Astrocyte (in vitro differentiated cells and primary cell): ENCODE measurements at regions not wholly inside any gene's neighbourhood (a gene's known extent, or its start where the extent isn't known, plus 50 kb on each side); places are given as distances from the start of the nearest gene placed in this dataset.

Experiments used
- DNase-seq: peaks from one replicate; pipeline ENCODE4 v3.0.0-alpha.2; 2010; ENCODE audit warnings: low read depth
- FAIRE-seq: peaks from 2 replicates; lab custom pipeline; 2011; peaks lifted over from hg19 to GRCh38; lab: Jason Lieb, UNC
- H2AFZ ChIP-seq: 2 replicates; pipeline ENCODE4 v1.6.0; 2012; ENCODE audit warnings: low read depth, low read length, inconsistent platforms
- H3K27ac ChIP-seq: 2 replicates; pipeline ENCODE4 v1.5.1; 2011; ENCODE audit warnings: low read depth, low read length, inconsistent platforms
- H3K27me3 ChIP-seq: 2 replicates; pipeline ENCODE4 v1.6.0; 2011; ENCODE audit warnings: low read length, inconsistent platforms; ENCODE audit not compliant: insufficient read depth
- H3K36me3 ChIP-seq: 2 replicates; pipeline ENCODE4 v1.5.1; 2011; ENCODE audit warnings: low read length, inconsistent platforms; ENCODE audit not compliant: insufficient read depth
- H3K4me1 ChIP-seq: 2 replicates; pipeline ENCODE4 v1.5.1; 2011; ENCODE audit warnings: low read length, inconsistent platforms; ENCODE audit not compliant: insufficient read depth
- H3K4me2 ChIP-seq: 2 replicates; pipeline ENCODE4 v1.6.0; 2012; ENCODE audit warnings: low read length, inconsistent platforms
- H3K4me3 ChIP-seq: 2 replicates; pipeline ENCODE4 v1.5.1; 2011; ENCODE audit warnings: low read depth, mild to moderate bottlenecking, low read length, inconsistent platforms; ENCODE audit not compliant: insufficient read depth
- H3K79me2 ChIP-seq: 2 replicates; pipeline ENCODE4 v1.6.0; 2012; ENCODE audit warnings: mild to moderate bottlenecking, low read length, inconsistent platforms; ENCODE audit not compliant: insufficient read depth
- H3K9ac ChIP-seq: 2 replicates; pipeline ENCODE4 v1.6.0; 2012; ENCODE audit warnings: mild to moderate bottlenecking, low read length, inconsistent platforms
- H3K9me3 ChIP-seq: 2 replicates; pipeline ENCODE4 v1.5.1; 2012; ENCODE audit warnings: low read depth, mild to moderate bottlenecking, low read length, inconsistent platforms; ENCODE audit not compliant: insufficient read depth
- H4K20me1 ChIP-seq: 2 replicates; pipeline ENCODE4 v1.6.0; 2012; ENCODE audit warnings: low read length, inconsistent platforms; ENCODE audit not compliant: insufficient read depth
- H3K27ac Mint-ChIP-seq: one replicate; pipeline ENCODE4 v1.8.0; 2021; ENCODE audit warnings: mild to moderate bottlenecking, mixed read lengths; ENCODE audit not compliant: unreplicated experiment
- H3K27me3 Mint-ChIP-seq: one replicate; pipeline ENCODE4 v1.8.0; 2021; ENCODE audit warnings: low read depth, mixed read lengths; ENCODE audit not compliant: unreplicated experiment
- H3K36me3 Mint-ChIP-seq: one replicate; pipeline ENCODE4 v1.8.0; 2021; ENCODE audit warnings: low read depth, mixed read lengths; ENCODE audit not compliant: unreplicated experiment
- H3K4me1 Mint-ChIP-seq: one replicate; pipeline ENCODE4 v1.8.0; 2021; ENCODE audit warnings: low read depth, mixed read lengths; ENCODE audit not compliant: unreplicated experiment
- H3K4me3 Mint-ChIP-seq: one replicate; pipeline ENCODE4 v1.8.0; 2021; ENCODE audit warnings: mild to moderate bottlenecking, moderate library complexity, mixed read lengths; ENCODE audit not compliant: unreplicated experiment
- H3K9me3 Mint-ChIP-seq: one replicate; pipeline ENCODE4 v1.8.0; 2021; ENCODE audit warnings: mild to moderate bottlenecking, mixed read lengths; ENCODE audit not compliant: unreplicated experiment
- CTCF ChIP-seq: IDR thresholded peaks from 2 replicates; pipeline ENCODE4 v1.5.1; 2011; ENCODE audit warnings: low read depth, mild to moderate bottlenecking, inconsistent platforms, low read length, moderate library complexity; ENCODE audit not compliant: insufficient read depth
- EZH2 ChIP-seq: IDR thresholded peaks from 2 replicates; pipeline ENCODE4 v1.6.1; 2012; ENCODE audit warnings: mild to moderate bottlenecking, low read length, inconsistent platforms; ENCODE audit not compliant: insufficient read depth

- no peak for DNase-seq
These were observed 136.7 kb upstream of the TCERG1L start for GRCh38 chr10:131448171-131448570.

GRCh38 chr10:131448883-131449282 is 137.4 kb upstream of the TCERG1L start:
- no peak overlapping the region for H3K4me3 ChIP-seq
- DNase-seq (no peak), FAIRE-seq (no peak)
- no peak overlapping the region for H3K27ac Mint-ChIP-seq
- no peak for TF ChIP-seq CTCF
- TF ChIP-seq EZH2, result no peak
- H3K4me3 Mint-ChIP-seq, result no peak overlapping the region
- H3K4me1 Mint-ChIP-seq, result no peaks in the 10 kb centered on the region
- H3K4me1 ChIP-seq, result no peaks in the 10 kb centered on the region
- no peaks in the 10 kb centered on the region for H3K36me3 Mint-ChIP-seq
- H3K9me3 Mint-ChIP-seq, result peaks cover 13% of the 10 kb centered on the region
- peaks cover 5% of the 10 kb centered on the region for H3K9me3 ChIP-seq
- H3K9ac ChIP-seq, result no peak overlapping the region
- H2AFZ ChIP-seq, result no peak overlapping the region
- H3K4me2 ChIP-seq, result no peak overlapping the region
- H3K27me3 ChIP-seq, result no peaks in the 10 kb centered on the region
- H3K27me3 Mint-ChIP-seq, result peaks cover 21% of the 10 kb centered on the region
- no peaks in the 10 kb centered on the region for H3K79me2 ChIP-seq
- no peaks in the 10 kb centered on the region for H4K20me1 ChIP-seq
- H3K36me3 ChIP-seq, result no peaks in the 10 kb centered on the region
- H3K27ac ChIP-seq, result no peak overlapping the region

More at GRCh38 chr10:131448171-131448570, 136.7 kb upstream of the TCERG1L start:
- FAIRE-seq, result no peak
- H3K4me3 Mint-ChIP-seq, result no peak overlapping the region
- Histone ChIP-seq H4K20me1 (no peaks in the 10 kb centered on the region), H3K27me3 (no peaks in the 10 kb centered on the region), H3K36me3 (no peaks in the 10 kb centered on the region), H2AFZ (no peak overlapping the region), H3K4me3 (no peak overlapping the region), H3K9me3 (peaks cover 5% of the 10 kb centered on the region), H3K27ac (no peak overlapping the region), H3K4me2 (no peak overlapping the region), H3K9ac (no peak overlapping the region), H3K4me1 (no peaks in the 10 kb centered on the region), H3K79me2 (no peaks in the 10 kb centered on the region)
- TF ChIP-seq EZH2 (no peak), CTCF (no peak)
- no peak overlapping the region for H3K27ac Mint-ChIP-seq
- H3K27me3 Mint-ChIP-seq, result peaks cover 19% of the 10 kb centered on the region
- no peaks in the 10 kb centered on the region for H3K4me1 Mint-ChIP-seq
- peaks cover 13% of the 10 kb centered on the region for H3K9me3 Mint-ChIP-seq
- H3K36me3 Mint-ChIP-seq, result no peaks in the 10 kb centered on the region

GRCh38 chr10:131450216-131450765 is 138.8 kb upstream of the TCERG1L start:
- Histone ChIP-seq H4K20me1 (no peaks in the 10 kb centered on the region), H3K4me2 (no peak overlapping the region), H3K4me3 (no peak overlapping the region), H3K9ac (no peak overlapping the region), H3K27me3 (no peaks in the 10 kb centered on the region), H3K36me3 (no peaks in the 10 kb centered on the region), H3K27ac (no peak overlapping the region), H3K4me1 (no peaks in the 10 kb centered on the region), H3K9me3 (peaks cover 2% of the 10 kb centered on the region), H2AFZ (no peak overlapping the region), H3K79me2 (no peaks in the 10 kb centered on the region)
- Mint-ChIP-seq H3K27me3 (peaks cover 18% of the 10 kb centered on the region), H3K4me3 (no peak overlapping the region), H3K4me1 (no peaks in the 10 kb centered on the region), H3K9me3 (peaks cover 8% of the 10 kb centered on the region), H3K27ac (no peak overlapping the region), H3K36me3 (no peaks in the 10 kb centered on the region)
- FAIRE-seq (no peak), DNase-seq (no peak)
- TF ChIP-seq EZH2 (no peak), CTCF (no peak)
